ENCODE measurements at regions not wholly inside any gene's neighbourhood (a gene's known extent, or its start where the extent isn't known, plus 50 kb on each side); places are given as distances from the start of the nearest gene placed in this dataset.

GRCh38 chr2:126972279-126972626 is 73.6 kb downstream of the TEX51 start:
- H3K27me3 ChIP-seq (replicated peaks in 1 of 7): peaks cover 0 to 68% (median 8%) of the 10 kb centered on the region in 7 donors
- WGBS, 5 donors: 23 to 37% (median 27%) methylated on average over 4 to 10 of the region's 10 CpGs
- H3K9me3 ChIP-seq: no peaks in the 10 kb centered on the region
- peak overlapping the region in 6 of 8 donors; percentile 31 to 68 (median 38) for H3K4me3 ChIP-seq
- no peak overlapping the region for H3K27ac ChIP-seq
- peaks cover 0 to 18% (median 12%) of the 10 kb centered on the region in 6 donors for H3K4me1 ChIP-seq
- TF ChIP-seq POLR2AphosphoS5 (IDR thresholded peaks at IDR 0.05) (no peak), CTCF (IDR thresholded peaks at IDR 0.05 in 8 of 11, conservative IDR thresholded peaks at IDR 0.05 in 3 of 11) (peak in 4 of 11 experiments; percentile 32 to 49 (median 36)), POLR2A (IDR thresholded peaks at IDR 0.05) (no peak)
- no peak for DNase-seq
- H3K36me3 ChIP-seq: no peaks in the 10 kb centered on the region
- intact Hi-C loops (cut with DNase I; ENCODE audit: low total_unique reads): no loop called here

- H3K27me3 ChIP-seq (replicated peaks in 1 of 7): peaks cover 0 to 62% (median 8%) of the 10 kb centered on the region in 7 donors
- intact Hi-C loops (cut with DNase I; ENCODE audit: low total_unique reads): no loop called here
- H3K27ac ChIP-seq: no peak overlapping the region
- TF ChIP-seq POLR2AphosphoS5 (IDR thresholded peaks at IDR 0.05) (no peak), POLR2A (IDR thresholded peaks at IDR 0.05) (no peak), CTCF (IDR thresholded peaks at IDR 0.05 in 8 of 11, conservative IDR thresholded peaks at IDR 0.05 in 3 of 11) (no peak)
- no peaks in the 10 kb centered on the region for H3K9me3 ChIP-seq
- H3K4me3 ChIP-seq: no peak overlapping the region
- DNase-seq: no peak
- 75 to 95% (median 88%) methylated on average over 1 to 2 of the region's 2 CpGs for WGBS, 5 donors
- no peaks in the 10 kb centered on the region for H3K36me3 ChIP-seq
- H3K4me1 ChIP-seq: peaks cover 0 to 18% (median 12%) of the 10 kb centered on the region in 6 donors
These were observed 75.1 kb downstream of the TEX51 start for GRCh38 chr2:126973745-126974144.

- WGBS, 5 donors: 78 to 91% (median 86%) methylated on average over 12 of the region's 12 CpGs
- Histone ChIP-seq H3K27me3 (replicated peaks in 1 of 7) (peaks cover 0 to 41% (median 8%) of the 10 kb centered on the region in 7 donors), H3K9me3 (no peaks in the 10 kb centered on the region), H3K36me3 (no peaks in the 10 kb centered on the region), H3K27ac (no peak overlapping the region), H3K4me3 (no peak overlapping the region), H3K4me1 (peaks cover 0 to 16% (median 12%) of the 10 kb centered on the region in 6 donors)
- intact Hi-C loops (cut with DNase I; ENCODE audit: low total_unique reads): no loop called here
- TF ChIP-seq CTCF (IDR thresholded peaks at IDR 0.05 in 8 of 11, conservative IDR thresholded peaks at IDR 0.05 in 3 of 11) (no peak), POLR2A (IDR thresholded peaks at IDR 0.05) (no peak), POLR2AphosphoS5 (IDR thresholded peaks at IDR 0.05) (no peak)
- no peak for DNase-seq
These were observed 77.3 kb downstream of the TEX51 start for GRCh38 chr2:126975671-126976655.

GRCh38 chr2:126976721-126977328 is 78.1 kb downstream of the TEX51 start:
- H3K36me3 ChIP-seq: no peaks in the 10 kb centered on the region
- no peak overlapping the region for H3K27ac ChIP-seq
- intact Hi-C loops (cut with DNase I; ENCODE audit: low total_unique reads): no loop called here
- H3K4me1 ChIP-seq: peaks cover 0 to 9% (median 6%) of the 10 kb centered on the region in 6 donors
- no peaks in the 10 kb centered on the region for H3K9me3 ChIP-seq
- no peak for DNase-seq
- H3K27me3 ChIP-seq (replicated peaks in 1 of 7): peaks cover 0 to 32% (median 7%) of the 10 kb centered on the region in 7 donors
- TF ChIP-seq CTCF (IDR thresholded peaks at IDR 0.05 in 8 of 11, conservative IDR thresholded peaks at IDR 0.05 in 3 of 11): no peak
- no peak for TF ChIP-seq POLR2AphosphoS5 (IDR thresholded peaks at IDR 0.05)
- TF ChIP-seq POLR2A (IDR thresholded peaks at IDR 0.05): no peak
- no peak overlapping the region for H3K4me3 ChIP-seq
- 77 to 94% (median 91%) methylated on average over 22 to 30 of the region's 30 CpGs for WGBS, 5 donors
